K562 (cell line): ENCODE measurements at regions not wholly inside any gene's neighbourhood (a gene's known extent, or its start where the extent isn't known, plus 50 kb on each side); places are given as distances from the start of the nearest gene placed in this dataset.

ENCODE experiments used
- ATAC-seq: fragments of 200-7000 bp; cut with Tn5 transposase; 3 replicates; pipeline ENCODE4 v1.9.1; 2020; ENCODE audit warnings: moderate library complexity
- BruUV-seq: library from RNA; stranded (reverse); fragments of 400-500 nt; replicated peaks from 2 replicates; lab custom pipeline; 2021; lab: Mats Ljungman, UMichigan
- CTCF ChIA-PET: fragments of 300-600 bp; formaldehyde crosslinking; extraction: SDS; loops from one replicate; lab custom pipeline; 2021; ENCODE audit warnings: low intra/inter-chr PET ratio; lab: Yijun Ruan, JAX
- POLR2A ChIA-PET: fragments of 300-600, 350-650 bp; sonication (Branson Sonifier 250); formaldehyde crosslinking; extraction: SDS; loops from one replicate; lab custom pipeline; 2021; ENCODE audit warnings: antibody characterized with exemption, inconsistent platforms; lab: Yijun Ruan, JAX
- DNase-seq, 4 experiments: peaks; one replicate each; pipeline versions ENCODE4 v3.0.0 to v3.0.0-alpha.2; 2011 to 2018; ENCODE audit warnings: low spot score in 3 of 4, mixed read lengths in 3 of 4; ENCODE audit errors: extremely low read depth in 1 of 4
- FAIRE-seq: peaks from 2 replicates; lab custom pipeline; 2011; peaks lifted over from hg19 to GRCh38; lab: Jason Lieb, UNC
- H2AFZ ChIP-seq: 2 replicates; pipeline ENCODE4 v1.6.0; 2011; ENCODE audit warnings: low read depth, low read length, control low read depth, inconsistent platforms
- H3K27ac ChIP-seq: fragments of 200-600 bp; 3 replicates; pipeline ENCODE4 v1.8.0; 2011; ENCODE audit warnings: low read depth, mild to moderate bottlenecking, control low read depth, inconsistent platforms, low read length, moderate library complexity, mixed read lengths; ENCODE audit errors: extremely low read depth
- H3K27me3 ChIP-seq, 2 experiments: fragments of 300-600 bp in 1 of 2; 2 replicates in 1 of 2; 3 replicates in 1 of 2; pipeline versions ENCODE4 v1.6.0 to v1.8.0; 2011; ENCODE audit warnings: inconsistent platforms in 2 of 2, low read length in 2 of 2, mild to moderate bottlenecking in 1 of 2, mixed read lengths in 1 of 2, moderate library complexity in 1 of 2; ENCODE audit not compliant: control insufficient read depth in 2 of 2, insufficient read depth in 2 of 2
- H3K36me3 ChIP-seq: fragments of 300-600 bp; 3 replicates; pipeline ENCODE4 v1.8.0; 2011; ENCODE audit warnings: mild to moderate bottlenecking, low read length, inconsistent platforms; ENCODE audit not compliant: control insufficient read depth, insufficient read depth
- H3K4me1 ChIP-seq, 2 experiments: fragments of 200-600 bp in 1 of 2; replicated peaks in 1 of 2; 2 replicates in 1 of 2; 3 replicates in 1 of 2; pipeline versions ENCODE4 v1.5.1 to v1.8.0; 2011; ENCODE audit warnings: inconsistent platforms in 2 of 2, low read length in 2 of 2, mild to moderate bottlenecking in 1 of 2, mixed read lengths in 1 of 2, moderate library complexity in 1 of 2; ENCODE audit not compliant: control insufficient read depth in 2 of 2, insufficient read depth in 2 of 2
- H3K4me2 ChIP-seq: 2 replicates; pipeline ENCODE4 v1.6.1; 2011; ENCODE audit warnings: low read length, control low read depth, inconsistent platforms, mixed read lengths; ENCODE audit not compliant: insufficient read depth
- H3K4me3 ChIP-seq: fragments of 200-600 bp; sonication (generic), shearing (Covaris generic); 2 replicates; pipeline ENCODE4 v1.5.1; 2016; ENCODE audit warnings: control low read depth, inconsistent platforms
- H3K79me2 ChIP-seq: fragments of 200-600 bp; 3 replicates; pipeline ENCODE4 v1.8.0; 2011; ENCODE audit warnings: low read length, inconsistent platforms; ENCODE audit not compliant: control insufficient read depth, insufficient read depth
- H3K9ac ChIP-seq, 2 experiments: 2 replicates each; pipeline versions ENCODE4 v1.6.0 to v1.6.1; 2011; ENCODE audit warnings: low read depth in 2 of 2, low read length in 2 of 2, control low read depth in 1 of 2, inconsistent platforms in 1 of 2, mild to moderate bottlenecking in 1 of 2, mixed read lengths in 1 of 2; ENCODE audit not compliant: insufficient read depth in 1 of 2
- H3K9me1 ChIP-seq: one replicate; pipeline ENCODE4 v1.6.0; 2011; ENCODE audit warnings: inconsistent platforms, mild to moderate bottlenecking, low read length, moderate library complexity; ENCODE audit not compliant: control insufficient read depth, insufficient read depth
- H3K9me3 ChIP-seq: replicated peaks from 2 replicates; pipeline ENCODE4 v1.5.1; 2011; ENCODE audit warnings: low read depth, low read length, inconsistent platforms; ENCODE audit not compliant: control insufficient read depth, insufficient read depth
- H4K20me1 ChIP-seq: replicated peaks from 2 replicates; pipeline ENCODE4 v1.6.1; 2011; ENCODE audit warnings: low read length, inconsistent platforms, mixed read lengths; ENCODE audit not compliant: control insufficient read depth, insufficient read depth
- CBFB ChIP-seq: sonication (generic); formaldehyde crosslinking; IDR thresholded peaks from 2 replicates; pipeline ENCODE4 v1.4.0; 2020; ENCODE audit warnings: mild to moderate bottlenecking, missing genetic modification reagents
- CBX3 ChIP-seq, 2 experiments: IDR thresholded peaks; 1 replicate in 1 of 2; 2 replicates in 1 of 2; pipeline ENCODE4 v1.6.1; 2012; ENCODE audit warnings: inconsistent platforms in 2 of 2, low read length in 2 of 2, borderline replicate concordance in 1 of 2, control low read depth in 1 of 2
- GATA2 ChIP-seq: sonication (generic); formaldehyde crosslinking; IDR thresholded peaks from 2 replicates; pipeline ENCODE4 v1.4.0; 2020; ENCODE audit warnings: mild to moderate bottlenecking, missing genetic modification reagents
- MAZ ChIP-seq, 2 experiments: fragments of 450-650 bp in 1 of 2; sonication (generic) in 1 of 2; formaldehyde crosslinking; IDR thresholded peaks in 1 of 2; conservative IDR thresholded peaks in 1 of 2; 2 replicates each; pipeline versions ENCODE4 v1.4.0 to v1.5.0; 2020; ENCODE audit warnings: mild to moderate bottlenecking in 1 of 2, missing genetic modification reagents in 1 of 2
- NCOA6 ChIP-seq: fragments of 450-650 bp; IDR thresholded peaks from 2 replicates; pipeline ENCODE4 v1.6.1; 2017; ENCODE audit warnings: mild to moderate bottlenecking
- SPI1 ChIP-seq: IDR thresholded peaks from 2 replicates; pipeline ENCODE4 v1.6.1; 2011; ENCODE audit warnings: low read depth, low read length, control low read depth, borderline replicate concordance
- WGBS: fragments of 100-300 bp; shearing (Covaris generic); methylation state at CpG from one replicate; pipeline ENCODE4 v1.1.6; 2016; ENCODE audit warnings: low coverage, mixed read lengths; ENCODE audit not compliant: insufficient coverage; ENCODE audit errors: missing lambda C conversion rate; 5-methylcytosine and 5-hydroxymethylcytosine counted together
- in situ Hi-C: fragments of 300-500 bp; cut with MboI; formaldehyde crosslinking; loops from 4 replicates; pipeline ENCODE4 v1.15.0; 2018; ENCODE audit warnings: inconsistent platforms, mixed read lengths
- intact Hi-C: fragments of 100-400 bp; cut with micrococcal nuclease; formaldehyde crosslinking; loops from 2 replicates; pipeline ENCODE4 v1.14.2; 2022
- TF ChIP-seq, protein P1 (sequence below): fragments of 450-650 bp; formaldehyde crosslinking; IDR thresholded peaks from 2 replicates; pipeline ENCODE4 v1.4.0; 2022; ENCODE audit warnings: missing genetic modification characterization
- TF ChIP-seq, protein P2 (sequence below): fragments of 450-650 bp; IDR thresholded peaks from 2 replicates; pipeline ENCODE4 v1.6.1; 2016; ENCODE audit warnings: antibody characterized with exemption
- TF ChIP-seq, protein P3 (sequence below): fragments of 200-800 bp; sonication (Bioruptor generic); IDR thresholded peaks from 2 replicates; pipeline ENCODE4 v1.6.1; 2017; ENCODE audit warnings: missing genetic modification characterization, missing compliant biosample characterization
- TF ChIP-seq, protein P4 (sequence below): fragments of 450-650 bp; formaldehyde crosslinking; conservative IDR thresholded peaks from 2 replicates; pipeline ENCODE4 v1.4.0; 2022; ENCODE audit warnings: mild to moderate bottlenecking, missing genetic modification characterization
- TF ChIP-seq, protein P5 (sequence below), 2 experiments: IDR thresholded peaks in 1 of 2; conservative IDR thresholded peaks in 1 of 2; 2 replicates each; pipeline ENCODE4 v1.6.1; 2016; ENCODE audit warnings: low read depth in 2 of 2, mild to moderate bottlenecking in 1 of 2, missing compliant biosample characterization in 1 of 2, missing genetic modification characterization in 1 of 2, moderate library complexity in 1 of 2

DNA sequence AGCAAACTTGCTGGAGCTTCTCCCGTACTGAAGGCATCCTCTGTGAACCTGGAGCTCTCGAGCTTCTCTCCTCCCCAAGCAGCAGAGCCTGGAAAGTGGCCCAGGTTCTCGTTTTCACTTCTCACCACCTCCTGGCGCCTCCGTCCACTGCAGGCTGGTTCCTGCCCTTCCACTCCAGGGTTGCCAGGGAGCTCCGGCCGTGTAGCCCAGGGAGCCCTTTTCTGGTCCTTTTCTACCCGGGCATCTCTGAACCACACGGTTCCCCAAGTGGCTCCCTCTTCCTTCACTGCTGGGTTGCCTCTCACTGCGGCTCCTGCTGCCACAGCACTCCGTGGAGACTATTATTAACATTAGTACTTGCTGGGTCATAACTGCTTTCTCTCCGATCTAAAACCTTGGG lies 208.6 kb upstream of the PPP2R2D start:
- Histone ChIP-seq H3K79me2 (no peaks in the 10 kb centered on the region), H3K9me1 (no peaks in the 10 kb centered on the region), H3K4me1 (no peaks in the 10 kb centered on the region), H3K9me3 (no peaks in the 10 kb centered on the region), H3K4me3 (no peak overlapping the region), H2AFZ (no peak overlapping the region), H3K27me3 (no peaks in the 10 kb centered on the region; a peak in 1 of 5 replicates), H4K20me1 (no peaks in the 10 kb centered on the region), H3K4me2 (no peak overlapping the region), H3K27ac (no peak overlapping the region), H3K36me3 (no peaks in the 10 kb centered on the region), H3K9ac (no peak overlapping the region)
- DNase-seq (no peak), FAIRE-seq (no peak), ATAC-seq (no peak)
- ChIA-PET CTCF (no interaction called here), POLR2A (interaction anchor here (0.7 kb wide), 1 partner anchor 93 kb away, joined by 3 read pairs; no protein-coding TSS in a partner anchor)
- no TSS peak for BruUV-seq
- in situ Hi-C loops (no loop called here), intact Hi-C loops (no loop called here)
- WGBS: 0% methylated on average over 7 of the region's 12 CpGs
- TF ChIP-seq CBX3 (IDR thresholded peaks at IDR 0.05; ENCODE audit: borderline replicate concordance in 1 of 2, low read length in 2 of 2) (no peak), GATA2 (no peak), NCOA6 (no peak), MAZ (CRISPR knock-in tag; conservative IDR thresholded peaks at IDR 0.05 in 1 of 2, IDR thresholded peaks at IDR 0.05 in 1 of 2) (no peak), SPI1 (no peak), CBFB (CRISPR knock-in tag) (no peak)
- TF ChIP-seq, protein P1, sequence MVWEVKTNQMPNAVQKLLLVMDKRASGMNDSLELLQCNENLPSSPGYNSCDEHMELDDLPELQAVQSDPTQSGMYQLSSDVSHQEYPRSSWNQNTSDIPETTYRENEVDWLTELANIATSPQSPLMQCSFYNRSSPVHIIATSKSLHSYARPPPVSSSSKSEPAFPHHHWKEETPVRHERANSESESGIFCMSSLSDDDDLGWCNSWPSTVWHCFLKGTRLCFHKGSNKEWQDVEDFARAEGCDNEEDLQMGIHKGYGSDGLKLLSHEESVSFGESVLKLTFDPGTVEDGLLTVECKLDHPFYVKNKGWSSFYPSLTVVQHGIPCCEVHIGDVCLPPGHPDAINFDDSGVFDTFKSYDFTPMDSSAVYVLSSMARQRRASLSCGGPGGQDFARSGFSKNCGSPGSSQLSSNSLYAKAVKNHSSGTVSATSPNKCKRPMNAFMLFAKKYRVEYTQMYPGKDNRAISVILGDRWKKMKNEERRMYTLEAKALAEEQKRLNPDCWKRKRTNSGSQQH: no peak
- TF ChIP-seq, protein P2, sequence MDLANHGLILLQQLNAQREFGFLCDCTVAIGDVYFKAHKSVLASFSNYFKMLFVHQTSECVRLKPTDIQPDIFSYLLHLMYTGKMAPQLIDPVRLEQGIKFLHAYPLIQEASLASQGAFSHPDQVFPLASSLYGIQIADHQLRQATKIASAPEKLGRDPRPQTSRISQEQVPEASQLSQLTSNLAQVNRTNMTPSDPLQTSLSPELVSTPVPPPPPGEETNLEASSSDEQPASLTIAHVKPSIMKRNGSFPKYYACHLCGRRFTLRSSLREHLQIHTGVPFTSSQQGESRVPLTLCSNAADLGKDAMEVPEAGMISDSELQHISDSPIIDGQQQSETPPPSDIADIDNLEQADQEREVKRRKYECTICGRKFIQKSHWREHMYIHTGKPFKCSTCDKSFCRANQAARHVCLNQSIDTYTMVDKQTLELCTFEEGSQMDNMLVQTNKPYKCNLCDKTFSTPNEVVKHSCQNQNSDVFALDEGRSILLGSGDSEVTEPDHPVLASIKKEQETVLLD: no peak
- TF ChIP-seq, protein P3, sequence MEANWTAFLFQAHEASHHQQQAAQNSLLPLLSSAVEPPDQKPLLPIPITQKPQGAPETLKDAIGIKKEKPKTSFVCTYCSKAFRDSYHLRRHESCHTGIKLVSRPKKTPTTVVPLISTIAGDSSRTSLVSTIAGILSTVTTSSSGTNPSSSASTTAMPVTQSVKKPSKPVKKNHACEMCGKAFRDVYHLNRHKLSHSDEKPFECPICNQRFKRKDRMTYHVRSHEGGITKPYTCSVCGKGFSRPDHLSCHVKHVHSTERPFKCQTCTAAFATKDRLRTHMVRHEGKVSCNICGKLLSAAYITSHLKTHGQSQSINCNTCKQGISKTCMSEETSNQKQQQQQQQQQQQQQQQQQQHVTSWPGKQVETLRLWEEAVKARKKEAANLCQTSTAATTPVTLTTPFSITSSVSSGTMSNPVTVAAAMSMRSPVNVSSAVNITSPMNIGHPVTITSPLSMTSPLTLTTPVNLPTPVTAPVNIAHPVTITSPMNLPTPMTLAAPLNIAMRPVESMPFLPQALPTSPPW (CRISPR knock-in tag): no peak
- TF ChIP-seq, protein P4, sequence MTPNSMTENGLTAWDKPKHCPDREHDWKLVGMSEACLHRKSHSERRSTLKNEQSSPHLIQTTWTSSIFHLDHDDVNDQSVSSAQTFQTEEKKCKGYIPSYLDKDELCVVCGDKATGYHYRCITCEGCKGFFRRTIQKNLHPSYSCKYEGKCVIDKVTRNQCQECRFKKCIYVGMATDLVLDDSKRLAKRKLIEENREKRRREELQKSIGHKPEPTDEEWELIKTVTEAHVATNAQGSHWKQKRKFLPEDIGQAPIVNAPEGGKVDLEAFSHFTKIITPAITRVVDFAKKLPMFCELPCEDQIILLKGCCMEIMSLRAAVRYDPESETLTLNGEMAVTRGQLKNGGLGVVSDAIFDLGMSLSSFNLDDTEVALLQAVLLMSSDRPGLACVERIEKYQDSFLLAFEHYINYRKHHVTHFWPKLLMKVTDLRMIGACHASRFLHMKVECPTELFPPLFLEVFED (CRISPR knock-in tag): no peak
- TF ChIP-seq, protein P5, sequence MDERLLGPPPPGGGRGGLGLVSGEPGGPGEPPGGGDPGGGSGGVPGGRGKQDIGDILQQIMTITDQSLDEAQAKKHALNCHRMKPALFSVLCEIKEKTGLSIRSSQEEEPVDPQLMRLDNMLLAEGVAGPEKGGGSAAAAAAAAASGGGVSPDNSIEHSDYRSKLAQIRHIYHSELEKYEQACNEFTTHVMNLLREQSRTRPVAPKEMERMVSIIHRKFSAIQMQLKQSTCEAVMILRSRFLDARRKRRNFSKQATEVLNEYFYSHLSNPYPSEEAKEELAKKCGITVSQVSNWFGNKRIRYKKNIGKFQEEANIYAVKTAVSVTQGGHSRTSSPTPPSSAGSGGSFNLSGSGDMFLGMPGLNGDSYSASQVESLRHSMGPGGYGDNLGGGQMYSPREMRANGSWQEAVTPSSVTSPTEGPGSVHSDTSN (CRISPR knock-in tag; IDR thresholded peaks at IDR 0.05; ENCODE audit: low read depth): no peak
- TF ChIP-seq, protein P5 (tag; conservative IDR thresholded peaks at IDR 0.05; ENCODE audit: low read depth): no peak
